ENCODE measurements at regions not wholly inside any gene's neighbourhood (a gene's known extent, or its start where the extent isn't known, plus 50 kb on each side); places are given as distances from the start of the nearest gene placed in this dataset.

- TF ChIP-seq CTCF (conservative IDR thresholded peaks at IDR 0.05; ENCODE audit: low read depth in 2 of 2) (no peak), EZH2phosphoT487 (IDR thresholded peaks at IDR 0.05; ENCODE audit: unreplicated experiment) (no peak), STAT1 (IDR thresholded peaks at IDR 0.05; ENCODE audit: unreplicated experiment) (no peak), POLR2AphosphoS5 (IDR thresholded peaks at IDR 0.05; ENCODE audit: low read depth) (no peak), EZH2 (IDR thresholded peaks at IDR 0.05; ENCODE audit: low read depth, unreplicated experiment) (no peak), REST (IDR thresholded peaks at IDR 0.05; ENCODE audit: unreplicated experiment) (no peak), ZNF114 (CRISPR knock-in tag; IDR thresholded peaks at IDR 0.05) (no peak), CREB1 (CRISPR knock-in tag; IDR thresholded peaks at IDR 0.05; ENCODE audit: low read depth) (no peak), JUNB (IDR thresholded peaks at IDR 0.05; ENCODE audit: unreplicated experiment) (no peak)
- TF ChIP-seq, protein P1, sequence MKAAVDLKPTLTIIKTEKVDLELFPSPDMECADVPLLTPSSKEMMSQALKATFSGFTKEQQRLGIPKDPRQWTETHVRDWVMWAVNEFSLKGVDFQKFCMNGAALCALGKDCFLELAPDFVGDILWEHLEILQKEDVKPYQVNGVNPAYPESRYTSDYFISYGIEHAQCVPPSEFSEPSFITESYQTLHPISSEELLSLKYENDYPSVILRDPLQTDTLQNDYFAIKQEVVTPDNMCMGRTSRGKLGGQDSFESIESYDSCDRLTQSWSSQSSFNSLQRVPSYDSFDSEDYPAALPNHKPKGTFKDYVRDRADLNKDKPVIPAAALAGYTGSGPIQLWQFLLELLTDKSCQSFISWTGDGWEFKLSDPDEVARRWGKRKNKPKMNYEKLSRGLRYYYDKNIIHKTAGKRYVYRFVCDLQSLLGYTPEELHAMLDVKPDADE (IDR thresholded peaks at IDR 0.05) = no peak
Measured at GRCh38 chr10:124328477-124329220, 90.1 kb downstream of the OAT start.
